H9 (cell line): ENCODE measurements at regions not wholly inside any gene's neighbourhood (a gene's known extent, or its start where the extent isn't known, plus 50 kb on each side); places are given as distances from the start of the nearest gene placed in this dataset.
A peak's percentile ranks its signal among the peaks of the same experiment; 100 is the strongest.

Source experiments
- DNase-seq: peaks from one replicate; pipeline ENCODE4 v3.0.0-alpha.2; 2017
- H2AFZ ChIP-seq: one replicate; pipeline ENCODE4 v1.6.1; 2013; ENCODE audit warnings: mild to moderate bottlenecking, low read length, control low read depth, moderate library complexity
- H2AK5ac ChIP-seq: 2 replicates; pipeline ENCODE4 v1.6.1; 2013; ENCODE audit warnings: low read length, control low read depth, mixed read lengths; ENCODE audit not compliant: insufficient read length
- H2BK120ac ChIP-seq: one replicate; pipeline ENCODE4 v1.6.1; 2013; ENCODE audit warnings: low read depth, mild to moderate bottlenecking, low read length, control low read depth, inconsistent platforms; ENCODE audit not compliant: poor library complexity, severe bottlenecking
- H2BK12ac ChIP-seq: 2 replicates; pipeline ENCODE4 v1.6.1; 2013; ENCODE audit warnings: low read length, control low read depth, mixed read lengths, low read depth; ENCODE audit not compliant: insufficient read length
- H2BK15ac ChIP-seq: 2 replicates; pipeline ENCODE4 v1.6.1; 2013; ENCODE audit warnings: low read depth, low read length, control low read depth
- H2BK20ac ChIP-seq: one replicate; pipeline ENCODE4 v1.6.1; 2013; ENCODE audit warnings: low read depth, mild to moderate bottlenecking, low read length, control low read depth, inconsistent platforms; ENCODE audit not compliant: poor library complexity, severe bottlenecking
- H2BK5ac ChIP-seq: 2 replicates; pipeline ENCODE4 v1.6.1; 2013; ENCODE audit warnings: low read length, control low read depth, mixed read lengths; ENCODE audit not compliant: insufficient read length
- H3K14ac ChIP-seq: 2 replicates; pipeline ENCODE4 v1.6.1; 2013; ENCODE audit warnings: low read length, control low read depth; ENCODE audit not compliant: insufficient read depth
- H3K18ac ChIP-seq: 2 replicates; pipeline ENCODE4 v1.6.1; 2013; ENCODE audit warnings: low read depth, mild to moderate bottlenecking, mixed read lengths, low read length, control low read depth; ENCODE audit not compliant: insufficient read length
- H3K23ac ChIP-seq: 2 replicates; pipeline ENCODE4 v1.6.1; 2013; ENCODE audit warnings: low read length, control low read depth, mixed read lengths, low read depth; ENCODE audit not compliant: insufficient read length
- H3K23me2 ChIP-seq: 2 replicates; pipeline ENCODE4 v1.6.1; 2013; ENCODE audit warnings: low read depth, mild to moderate bottlenecking, mixed read lengths, low read length, control low read depth; ENCODE audit not compliant: insufficient read length, poor library complexity, severe bottlenecking
- H3K27ac ChIP-seq: 2 replicates; pipeline ENCODE4 v1.5.1; 2013; ENCODE audit warnings: low read length, control low read depth, mixed read lengths, low read depth; ENCODE audit not compliant: insufficient read length
- H3K27me3 ChIP-seq: 2 replicates; pipeline ENCODE4 v1.6.1; 2013; ENCODE audit warnings: low read length, control low read depth, inconsistent platforms; ENCODE audit not compliant: insufficient read depth
- H3K4ac ChIP-seq: 2 replicates; pipeline ENCODE4 v1.6.1; 2013; ENCODE audit warnings: low read depth, mild to moderate bottlenecking, control low read depth, inconsistent platforms, low read length, moderate library complexity
- H3K4me1 ChIP-seq: 2 replicates; pipeline ENCODE4 v1.6.1; 2013; ENCODE audit warnings: low read length, control low read depth, inconsistent platforms; ENCODE audit not compliant: insufficient read depth
- H3K4me2 ChIP-seq: 2 replicates; pipeline ENCODE4 v1.6.1; 2013; ENCODE audit warnings: low read length, control low read depth, mixed read lengths; ENCODE audit not compliant: insufficient read length, insufficient read depth
- H3K56ac ChIP-seq: 2 replicates; pipeline ENCODE4 v1.6.1; 2013; ENCODE audit warnings: low read depth, mild to moderate bottlenecking, mixed read lengths, low read length, control low read depth; ENCODE audit not compliant: insufficient read length
- H3K79me1 ChIP-seq: 2 replicates; pipeline ENCODE4 v1.6.1; 2013; ENCODE audit warnings: low read depth, mild to moderate bottlenecking, moderate library complexity, low read length, control low read depth, inconsistent platforms; ENCODE audit not compliant: insufficient read depth, poor library complexity, severe bottlenecking
- H3K79me2 ChIP-seq: 2 replicates; pipeline ENCODE4 v1.6.1; 2013; ENCODE audit warnings: low read length, control low read depth, inconsistent platforms; ENCODE audit not compliant: insufficient read depth
- H3K9ac ChIP-seq: 2 replicates; pipeline ENCODE4 v1.6.1; 2013; ENCODE audit warnings: low read length, control low read depth, mixed read lengths; ENCODE audit not compliant: insufficient read length; ENCODE audit errors: extremely low read depth
- H3K9me3 ChIP-seq: one replicate; pipeline ENCODE4 v1.6.1; 2013; ENCODE audit warnings: low read depth, low read length, inconsistent platforms; ENCODE audit not compliant: control insufficient read depth
- H3T11ph ChIP-seq: one replicate; pipeline ENCODE4 v1.6.1; 2013; ENCODE audit warnings: mild to moderate bottlenecking, low read length, control low read depth, inconsistent platforms
- H4K20me1 ChIP-seq: one replicate; pipeline ENCODE4 v1.6.1; 2013; ENCODE audit not compliant: control insufficient read depth, insufficient read length, insufficient read depth
- H4K5ac ChIP-seq: 2 replicates; pipeline ENCODE4 v1.6.1; 2013; ENCODE audit warnings: low read depth, mild to moderate bottlenecking, mixed read lengths, low read length, control low read depth; ENCODE audit not compliant: insufficient read length
- H4K8ac ChIP-seq: replicated peaks from 2 replicates; pipeline ENCODE4 v1.6.1; 2013; ENCODE audit warnings: low read length, control low read depth, mixed read lengths, low read depth; ENCODE audit not compliant: insufficient read length
- H4K91ac ChIP-seq: 2 replicates; pipeline ENCODE4 v1.6.1; 2013; ENCODE audit warnings: low read depth, mild to moderate bottlenecking, moderate library complexity, mixed read lengths, low read length, control low read depth; ENCODE audit not compliant: insufficient read length
- H3K27ac Mint-ChIP-seq, 3 experiments: 2 replicates in 2 of 3; 3 replicates in 1 of 3; pipeline ENCODE4 v1.8.0; 2020 to 2021; ENCODE audit warnings: mixed read lengths in 3 of 3, mild to moderate bottlenecking in 1 of 3, moderate library complexity in 1 of 3
- H3K27me3 Mint-ChIP-seq: 2 replicates; pipeline ENCODE4 v1.8.0; 2021; ENCODE audit warnings: low read depth, mild to moderate bottlenecking, moderate library complexity, mixed read lengths
- H3K36me3 Mint-ChIP-seq, 3 experiments: 2 replicates in 2 of 3; 3 replicates in 1 of 3; pipeline ENCODE4 v1.8.0; 2020 to 2021; ENCODE audit warnings: low read depth in 3 of 3, mixed read lengths in 3 of 3; ENCODE audit not compliant: insufficient read depth in 1 of 3
- H3K4me1 Mint-ChIP-seq, 2 experiments: 2 replicates each; pipeline ENCODE4 v1.8.0; 2020; ENCODE audit warnings: mixed read lengths in 2 of 2
- H3K4me3 Mint-ChIP-seq, 2 experiments: 2 replicates in 1 of 2; 3 replicates in 1 of 2; pipeline ENCODE4 v1.8.0; 2020 to 2021; ENCODE audit warnings: mild to moderate bottlenecking in 2 of 2, mixed read lengths in 2 of 2, moderate library complexity in 1 of 2
- H3K9me3 Mint-ChIP-seq, 2 experiments: 2 replicates in 1 of 2; 3 replicates in 1 of 2; pipeline ENCODE4 v1.8.0; 2020; ENCODE audit warnings: mild to moderate bottlenecking in 2 of 2, mixed read lengths in 2 of 2, moderate library complexity in 1 of 2
- CTCF ChIP-seq: fragments of 200-600 bp; sonication (generic); conservative IDR thresholded peaks from 3 replicates; pipeline ENCODE4 v1.8.0; 2021; ENCODE audit warnings: antibody characterized with exemption, mild to moderate bottlenecking
- WGBS: extraction: QIAGEN DNeasy Blood & Tissue Kit; methylation state at CpG from one replicate; pipeline ENCODE4 v1.1.7; 2013; ENCODE audit warnings: missing lambda C conversion rate, low lambda C conversion rate, mixed read lengths; ENCODE audit not compliant: insufficient read length; ENCODE audit errors: extremely low coverage; 5-methylcytosine and 5-hydroxymethylcytosine counted together

- no peak overlapping the region for H3T11ph ChIP-seq
- no peak for DNase-seq
Measured at GRCh38 chr1:59107916-59108315, 189.0 kb upstream of the FGGY start.

More at GRCh38 chr1:59107916-59108315, 189.0 kb upstream of the FGGY start:
- H4K91ac ChIP-seq, result no peak overlapping the region
- peaks cover 4% of the 10 kb centered on the region; the same call in 1 of the 2 replicates for H3K4me1 ChIP-seq
- H2AFZ ChIP-seq, result no peak overlapping the region
- H3K9ac ChIP-seq, result no peak overlapping the region
- H2BK5ac ChIP-seq, result no peak overlapping the region
- no peak overlapping the region for H3K56ac ChIP-seq
- no peak overlapping the region for H3K18ac ChIP-seq
- Mint-ChIP-seq H3K27ac (peak overlapping the region; percentile 47 to 52 (median 50); a peak in 3 of 7 replicates), H3K27me3 (peaks cover 1% of the 10 kb centered on the region; the same call in 1 of the 2 replicates), H3K9me3 (peaks cover 0 to 2% of the 10 kb centered on the region in 2 experiments; a peak in 1 of 5 replicates), H3K4me1 (peaks cover 24 to 35% of the 10 kb centered on the region in 2 experiments), H3K4me3 (no peak overlapping the region), H3K36me3 (no peaks in the 10 kb centered on the region)
- no peaks in the 10 kb centered on the region for H3K27me3 ChIP-seq
- H4K5ac ChIP-seq, result no peak overlapping the region
- no peak overlapping the region for H2BK15ac ChIP-seq
- H3K23me2 ChIP-seq, result no peaks in the 10 kb centered on the region
- no peaks in the 10 kb centered on the region for H3K9me3 ChIP-seq
- H3K14ac ChIP-seq, result no peak overlapping the region
- no peak overlapping the region for H3K23ac ChIP-seq
- no peaks in the 10 kb centered on the region for H3K79me2 ChIP-seq
- TF ChIP-seq CTCF, result no peak; the same call in 2 of the 3 replicates
- no peak overlapping the region for H4K8ac ChIP-seq
- H3K79me1 ChIP-seq, result no peaks in the 10 kb centered on the region
- H2AK5ac ChIP-seq, result no peak overlapping the region
- no peak overlapping the region for H3K27ac ChIP-seq
- H3K4ac ChIP-seq, result no peak overlapping the region
- H2BK20ac ChIP-seq, result no peak overlapping the region
- H3K4me2 ChIP-seq, result no peak overlapping the region
- H4K20me1 ChIP-seq, result no peaks in the 10 kb centered on the region
- no peak overlapping the region for H2BK12ac ChIP-seq
- WGBS, result no CpG with 5 or more reads among the region's 5 CpGs
- no peak overlapping the region for H2BK120ac ChIP-seq
